A549 (cell line): ENCODE measurements at regions not wholly inside any gene's neighbourhood (a gene's known extent, or its start where the extent isn't known, plus 50 kb on each side); places are given as distances from the start of the nearest gene placed in this dataset.

Experiments
- ATAC-seq, 2 experiments: fragments of 200-7000 bp in 1 of 2; fragments of >200 bp in 1 of 2; cut with Nextera tagmentation in 1 of 2; cut with Tn5 transposase in 1 of 2; 3 replicates each; pipeline versions ENCODE4 v1.8.0 to v1.9.1; 2018 to 2020; ENCODE audit warnings: mild to moderate bottlenecking in 1 of 2, moderate library complexity in 1 of 2
- CTCF ChIA-PET: fragments of 300-600 bp; sonication (Branson Sonifier 250); formaldehyde crosslinking; extraction: SDS; loops from one replicate; lab custom pipeline; 2021; ENCODE audit warnings: antibody characterized with exemption, inconsistent platforms; lab: Yijun Ruan, JAX
- POLR2A ChIA-PET: fragments of 350-600 bp; formaldehyde crosslinking; extraction: SDS; loops from one replicate; lab custom pipeline; 2021; ENCODE audit warnings: antibody characterized with exemption, inconsistent platforms; lab: Yijun Ruan, JAX
- DNase-seq, 2 experiments: peaks; one replicate each; pipeline versions ENCODE4 v3.0.0 to v3.0.0-alpha.2; 2011 to 2016; ENCODE audit warnings: low read depth in 1 of 2, low spot score in 1 of 2
- FAIRE-seq: peaks from 2 replicates; lab custom pipeline; 2011; peaks lifted over from hg19 to GRCh38; lab: Jason Lieb, UNC
- H3K27ac ChIP-seq, 2 experiments: fragments of >200 bp; sonication (Bioruptor Twin); formaldehyde crosslinking; 3 replicates each; pipeline ENCODE4 v1.5.1; 2016 to 2017
- H3K4me1 ChIP-seq: fragments of >200 bp; sonication (Bioruptor Twin); formaldehyde crosslinking; 3 replicates; pipeline ENCODE4 v1.6.1; 2016
- H3K4me2 ChIP-seq: fragments of >200 bp; sonication (Bioruptor Twin); formaldehyde crosslinking; 3 replicates; pipeline ENCODE4 v1.6.1; 2016
- H3K4me3 ChIP-seq: fragments of >200 bp; sonication (Bioruptor Twin); formaldehyde crosslinking; 3 replicates; pipeline ENCODE4 v1.5.1; 2016
- H3K9me3 ChIP-seq: fragments of >200 bp; sonication (Bioruptor Twin); formaldehyde crosslinking; 3 replicates; pipeline ENCODE4 v1.6.1; 2016
- CEBPB ChIP-seq, 2 experiments: fragments of >200 bp in 1 of 2; sonication (Bioruptor Twin) in 1 of 2; formaldehyde crosslinking in 1 of 2; IDR thresholded peaks; 2 replicates each; pipeline ENCODE4 v1.6.1; 2012 to 2016
- CHD4 ChIP-seq: fragments of 200-600 bp; sonication (generic); IDR thresholded peaks from 2 replicates; pipeline ENCODE4 v1.6.1; 2016; ENCODE audit warnings: antibody characterized with exemption, mild to moderate bottlenecking, borderline replicate concordance
- EHF ChIP-seq: fragments of 250-450 bp; sonication (Bioruptor Pico); IDR thresholded peaks from 2 replicates; pipeline ENCODE4 v1.5.0; 2020; ENCODE audit warnings: mild to moderate bottlenecking
- EP300 ChIP-seq, 2 experiments: fragments of >200 bp; sonication (Bioruptor Twin); formaldehyde crosslinking; IDR thresholded peaks; 2 replicates in 1 of 2; 3 replicates in 1 of 2; pipeline ENCODE4 v1.6.1; 2016 to 2017
- ESRRA ChIP-seq: fragments of 150-350 bp; IDR thresholded peaks from 2 replicates; pipeline ENCODE4 v1.6.1; 2014; ENCODE audit warnings: mild to moderate bottlenecking, low read length, borderline replicate concordance
- FOSB ChIP-seq: fragments of 250-450 bp; sonication (Bioruptor Pico); IDR thresholded peaks from 2 replicates; pipeline ENCODE4 v1.5.0; 2020; ENCODE audit warnings: mild to moderate bottlenecking, moderate library complexity
- HMGXB4 ChIP-seq: fragments of 250-450 bp; sonication (Bioruptor Pico); IDR thresholded peaks from 2 replicates; pipeline ENCODE4 v1.5.0; 2021; ENCODE audit warnings: mild to moderate bottlenecking, moderate library complexity, borderline replicate concordance
- HOXA7 ChIP-seq: fragments of 250-450 bp; sonication (Bioruptor Pico); IDR thresholded peaks from 2 replicates; pipeline ENCODE4 v1.5.0; 2020; ENCODE audit warnings: mild to moderate bottlenecking, moderate library complexity
- JUN ChIP-seq, 2 experiments: fragments of >200 bp; sonication (Bioruptor Twin); formaldehyde crosslinking; IDR thresholded peaks; 2 replicates in 1 of 2; 3 replicates in 1 of 2; pipeline ENCODE4 v1.6.1; 2016 to 2017
- MAFK ChIP-seq: fragments of 450-650 bp; IDR thresholded peaks from 2 replicates; pipeline ENCODE4 v1.6.1; 2014; ENCODE audit not compliant: partially characterized antibody
- MAZ ChIP-seq: fragments of 150-350 bp; IDR thresholded peaks from 2 replicates; pipeline ENCODE4 v1.6.1; 2014; ENCODE audit warnings: antibody characterized with exemption, low read depth, low read length, borderline replicate concordance
- NPAS2 ChIP-seq: fragments of 250-450 bp; sonication (Bioruptor Pico); IDR thresholded peaks from 2 replicates; pipeline ENCODE4 v1.8.0; 2022; ENCODE audit warnings: mild to moderate bottlenecking, moderate library complexity, borderline replicate concordance
- NR3C1 ChIP-seq: fragments of >200 bp; sonication (Bioruptor Twin); formaldehyde crosslinking; IDR thresholded peaks from 3 replicates; pipeline ENCODE4 v1.6.1; 2017
- PBX3 ChIP-seq: IDR thresholded peaks from 2 replicates; pipeline ENCODE4 v1.6.1; 2012
- RCOR1 ChIP-seq: fragments of 150-350 bp; IDR thresholded peaks from 2 replicates; pipeline ENCODE4 v1.6.1; 2014; ENCODE audit warnings: antibody characterized with exemption, low read length, low read depth
- SMC3 ChIP-seq: fragments of >200 bp; sonication (Bioruptor Twin); formaldehyde crosslinking; IDR thresholded peaks from 3 replicates; pipeline ENCODE4 v1.6.1; 2018; ENCODE audit warnings: inconsistent platforms
- SREBF2 ChIP-seq: fragments of 450-650 bp; IDR thresholded peaks from 2 replicates; pipeline ENCODE4 v1.6.1; 2014; ENCODE audit warnings: mild to moderate bottlenecking, moderate library complexity
- TFCP2L1 ChIP-seq: fragments of 250-450 bp; sonication (Bioruptor Pico); IDR thresholded peaks from 2 replicates; pipeline ENCODE4 v1.5.0; 2021; ENCODE audit warnings: mild to moderate bottlenecking
- ZC3H11A ChIP-seq: fragments of 450-650 bp; IDR thresholded peaks from 2 replicates; pipeline ENCODE4 v1.6.1; 2014; ENCODE audit warnings: antibody characterized with exemption, mild to moderate bottlenecking
- ZFP36 ChIP-seq: fragments of 450-650 bp; IDR thresholded peaks from 2 replicates; pipeline ENCODE4 v1.6.1; 2014; ENCODE audit warnings: borderline replicate concordance; ENCODE audit not compliant: partially characterized antibody
- ZNF302 ChIP-seq: fragments of 250-450 bp; sonication (Bioruptor Pico); IDR thresholded peaks from 2 replicates; pipeline ENCODE4 v1.9.0; 2021; ENCODE audit warnings: inconsistent platforms, mild to moderate bottlenecking, moderate library complexity
- WGBS: methylation state at CpG from one replicate; pipeline ENCODE4 v1.1.6; 2017; ENCODE audit errors: missing lambda C conversion rate; 5-methylcytosine and 5-hydroxymethylcytosine counted together
- TF ChIP-seq, protein P1 (sequence below): fragments of 450-650 bp; IDR thresholded peaks from 2 replicates; pipeline ENCODE4 v1.6.1; 2014; ENCODE audit warnings: antibody characterized with exemption

- 51% methylated on average over 5 of the region's 5 CpGs for WGBS
- no peak for FAIRE-seq
- no peak overlapping the region for H3K27ac ChIP-seq
- ChIA-PET POLR2A (no interaction called here), CTCF (no interaction called here)
- no peak for TF ChIP-seq EHF
- no peak for TF ChIP-seq ESRRA
- no peak for TF ChIP-seq NPAS2
- no peak for TF ChIP-seq PBX3
- TF ChIP-seq SREBF2, result no peak
- no peak for TF ChIP-seq SMC3
- H3K4me1 ChIP-seq, result no peaks in the 10 kb centered on the region
- no peak overlapping the region for H3K4me2 ChIP-seq
- DNase-seq, result no peak
- ATAC-seq, result no peak
- no peaks in the 10 kb centered on the region for H3K9me3 ChIP-seq
- no peak overlapping the region for H3K4me3 ChIP-seq
Measured at GRCh38 chr15:96598514-96598913, 268.0 kb downstream of the NR2F2 start.

DNA sequence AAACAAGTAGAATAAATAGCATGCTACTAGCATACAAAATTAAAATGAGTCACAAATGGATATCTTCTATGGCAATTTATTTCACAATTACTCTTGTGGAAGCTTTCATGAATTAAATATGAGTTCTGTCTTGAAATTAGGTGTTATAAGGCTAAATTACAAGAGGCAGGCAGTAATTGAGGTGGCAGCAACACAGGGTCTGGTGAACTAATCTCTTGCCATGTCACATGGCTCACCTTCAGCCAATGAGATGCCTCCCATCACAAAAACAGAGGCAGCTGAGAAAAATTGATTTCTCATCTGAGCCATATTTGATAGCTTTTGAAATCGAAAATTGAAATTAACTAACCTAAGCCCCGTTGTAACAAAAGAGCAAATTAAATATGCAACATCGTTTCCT is 268.8 kb downstream of the NR2F2 start:
- WGBS, result 0% methylated on average over 3 of the region's 3 CpGs

GRCh38 chr15:96600350-96600749 is 269.9 kb downstream of the NR2F2 start:
- ChIA-PET CTCF (no interaction called here), POLR2A (no interaction called here)
- no peak overlapping the region for H3K27ac ChIP-seq
- TF ChIP-seq CHD4, result no peak
- no peak for TF ChIP-seq HOXA7
- TF ChIP-seq RCOR1, result no peak
- TF ChIP-seq MAFK, result no peak
- TF ChIP-seq ZFP36, result no peak
- TF ChIP-seq JUN (IDR thresholded peaks at IDR 0.05), result no peak
- TF ChIP-seq ZC3H11A, result no peak
- no peak for TF ChIP-seq TFCP2L1 (CRISPR knock-in tag)
- TF ChIP-seq EP300 (IDR thresholded peaks at IDR 0.05), result no peak
- no peak for TF ChIP-seq PBX3
- TF ChIP-seq, protein P1, sequence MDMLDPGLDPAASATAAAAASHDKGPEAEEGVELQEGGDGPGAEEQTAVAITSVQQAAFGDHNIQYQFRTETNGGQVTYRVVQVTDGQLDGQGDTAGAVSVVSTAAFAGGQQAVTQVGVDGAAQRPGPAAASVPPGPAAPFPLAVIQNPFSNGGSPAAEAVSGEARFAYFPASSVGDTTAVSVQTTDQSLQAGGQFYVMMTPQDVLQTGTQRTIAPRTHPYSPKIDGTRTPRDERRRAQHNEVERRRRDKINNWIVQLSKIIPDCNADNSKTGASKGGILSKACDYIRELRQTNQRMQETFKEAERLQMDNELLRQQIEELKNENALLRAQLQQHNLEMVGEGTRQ, result no peak
- 17% methylated on average over 4 of the region's 4 CpGs for WGBS
- H3K4me3 ChIP-seq, result no peak overlapping the region
- DNase-seq (no peak), FAIRE-seq (no peak), ATAC-seq (no peak)
- no peaks in the 10 kb centered on the region for H3K9me3 ChIP-seq
- H3K4me1 ChIP-seq, result no peaks in the 10 kb centered on the region
- no peak overlapping the region for H3K4me2 ChIP-seq

More for the DNA sequence above, 268.8 kb downstream of the NR2F2 start:
- Histone ChIP-seq H3K27ac (no peak overlapping the region), H3K4me3 (no peak overlapping the region), H3K4me1 (no peaks in the 10 kb centered on the region), H3K9me3 (no peaks in the 10 kb centered on the region), H3K4me2 (no peak overlapping the region)
- FAIRE-seq (peak; percentile 28), ATAC-seq (no peak), DNase-seq (no peak)
- TF ChIP-seq CHD4 (no peak), FOSB (CRISPR knock-in tag) (no peak), ZFP36 (no peak), SMC3 (no peak), SREBF2 (no peak), CEBPB (IDR thresholded peaks at IDR 0.05) (no peak)
- POLR2A ChIA-PET, result no interaction called here
- CTCF ChIA-PET, result no interaction called here

DNA sequence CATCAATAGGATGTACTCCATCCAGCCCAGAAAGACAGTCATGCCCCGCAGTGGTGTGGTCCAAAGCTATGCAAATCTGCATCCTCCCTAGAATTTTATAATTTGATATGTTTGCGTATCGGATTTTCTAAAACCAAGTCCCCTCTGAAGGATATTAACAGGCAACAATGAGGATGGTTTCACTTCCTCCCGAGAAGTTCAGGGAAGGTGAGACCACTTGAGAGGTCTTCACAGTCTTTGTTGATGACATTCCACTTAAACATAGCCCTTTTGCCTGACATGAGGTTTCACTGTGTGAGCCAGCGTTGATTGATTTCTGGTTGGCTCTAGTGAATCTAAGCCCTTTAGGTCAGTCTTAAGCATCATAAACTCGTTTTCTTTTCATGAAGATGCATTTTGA is 276.1 kb downstream of the NR2F2 start:
- ChIA-PET CTCF (no interaction called here), POLR2A (no interaction called here)
- DNase-seq (no peak), ATAC-seq (no peak), FAIRE-seq (no peak)
- H3K4me1 ChIP-seq, result no peaks in the 10 kb centered on the region
- H3K4me3 ChIP-seq, result no peak overlapping the region
- TF ChIP-seq MAZ (no peak), HMGXB4 (CRISPR knock-in tag) (no peak), ZNF302 (no peak), NR3C1 (no peak), SMC3 (no peak)
- no peaks in the 10 kb centered on the region for H3K9me3 ChIP-seq
- 34% methylated on average over 6 of the region's 6 CpGs for WGBS
- H3K4me2 ChIP-seq, result no peak overlapping the region
- no peak overlapping the region for H3K27ac ChIP-seq
